GM12872 (cell line): ENCODE measurements at regions not wholly inside any gene's neighbourhood (a gene's known extent, or its start where the extent isn't known, plus 50 kb on each side); places are given as distances from the start of the nearest gene placed in this dataset.

ENCODE experiments used
- TF ChIP-seq, protein P1 (sequence below): IDR thresholded peaks from 3 replicates; pipeline ENCODE4 v1.5.1; 2011; ENCODE audit warnings: low read depth, mild to moderate bottlenecking, low read length, moderate library complexity; ENCODE audit not compliant: insufficient read depth

- TF ChIP-seq, protein P1, sequence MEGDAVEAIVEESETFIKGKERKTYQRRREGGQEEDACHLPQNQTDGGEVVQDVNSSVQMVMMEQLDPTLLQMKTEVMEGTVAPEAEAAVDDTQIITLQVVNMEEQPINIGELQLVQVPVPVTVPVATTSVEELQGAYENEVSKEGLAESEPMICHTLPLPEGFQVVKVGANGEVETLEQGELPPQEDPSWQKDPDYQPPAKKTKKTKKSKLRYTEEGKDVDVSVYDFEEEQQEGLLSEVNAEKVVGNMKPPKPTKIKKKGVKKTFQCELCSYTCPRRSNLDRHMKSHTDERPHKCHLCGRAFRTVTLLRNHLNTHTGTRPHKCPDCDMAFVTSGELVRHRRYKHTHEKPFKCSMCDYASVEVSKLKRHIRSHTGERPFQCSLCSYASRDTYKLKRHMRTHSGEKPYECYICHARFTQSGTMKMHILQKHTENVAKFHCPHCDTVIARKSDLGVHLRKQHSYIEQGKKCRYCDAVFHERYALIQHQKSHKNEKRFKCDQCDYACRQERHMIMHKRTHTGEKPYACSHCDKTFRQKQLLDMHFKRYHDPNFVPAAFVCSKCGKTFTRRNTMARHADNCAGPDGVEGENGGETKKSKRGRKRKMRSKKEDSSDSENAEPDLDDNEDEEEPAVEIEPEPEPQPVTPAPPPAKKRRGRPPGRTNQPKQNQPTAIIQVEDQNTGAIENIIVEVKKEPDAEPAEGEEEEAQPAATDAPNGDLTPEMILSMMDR: no peak
Observed at GRCh38 chr9:91056486-91056885, 254.9 kb downstream of the SYK start.

DNA sequence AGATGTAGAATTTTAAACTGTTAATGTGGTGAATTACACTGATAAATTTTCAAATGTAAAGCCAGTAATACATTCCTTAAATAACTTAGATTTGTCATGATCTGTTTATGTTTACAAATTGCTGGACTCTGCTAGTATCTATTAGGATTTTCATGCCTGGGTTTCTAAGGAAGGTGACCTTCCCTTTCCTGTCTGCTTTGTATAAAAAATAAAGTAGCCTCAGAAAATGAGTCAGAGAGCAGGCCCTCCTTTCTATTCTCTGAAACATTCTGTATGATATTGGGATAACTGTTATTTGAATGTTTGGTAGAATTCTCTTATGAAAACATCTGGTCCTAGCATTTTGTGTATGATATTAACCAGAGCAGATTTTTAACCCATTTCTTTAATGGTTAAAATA, 255.3 kb downstream of the SYK start:
- TF ChIP-seq, protein P1: no peak

GRCh38 chr9:91059713-91060112, 258.1 kb downstream of the SYK start:
- TF ChIP-seq, protein P1: no peak

- TF ChIP-seq, protein P1: no peak
Observed at GRCh38 chr9:91060520-91061343, 259.1 kb downstream of the SYK start.

DNA sequence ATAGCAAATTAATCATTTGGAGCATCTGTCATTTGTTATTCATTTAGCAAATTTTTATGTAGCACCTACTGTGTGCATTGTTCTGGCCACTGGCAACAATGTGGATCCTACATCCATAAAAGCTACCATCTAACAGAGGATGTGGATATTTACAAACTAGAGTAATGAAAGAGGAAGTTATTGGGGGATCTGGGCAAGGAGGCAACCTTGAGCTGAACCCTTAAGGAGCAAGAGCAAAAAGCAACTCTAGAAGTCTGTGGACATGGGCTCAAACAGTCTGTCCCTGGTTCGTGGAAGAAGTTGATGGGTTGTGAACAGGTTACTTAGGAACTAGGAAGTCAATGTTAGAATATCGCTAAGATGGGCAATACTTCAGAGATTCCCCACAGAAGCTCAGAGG, 259.9 kb downstream of the SYK start:
- TF ChIP-seq, protein P1: no peak

- TF ChIP-seq, protein P1: no peak
Observed at GRCh38 chr9:91062281-91062680, 260.7 kb downstream of the SYK start.

DNA sequence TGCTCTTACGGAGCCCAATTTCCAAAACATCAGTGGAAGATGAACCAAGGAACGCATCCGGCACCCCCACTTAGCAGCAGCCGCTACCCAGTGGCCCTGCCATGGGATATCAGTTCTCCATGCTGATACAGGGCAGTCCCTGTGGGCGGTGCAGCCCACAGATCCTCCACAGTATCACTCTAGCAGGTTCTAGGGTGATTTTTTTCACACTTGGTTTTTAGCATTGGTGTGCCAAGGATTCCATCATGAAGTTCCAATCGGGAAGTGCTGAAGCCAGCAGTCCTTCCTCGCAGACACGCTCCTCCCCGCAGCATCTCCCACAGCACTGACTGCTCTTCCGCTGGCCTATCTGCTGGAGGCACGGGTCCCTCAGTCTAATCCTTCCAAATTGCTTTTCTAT, 261.9 kb downstream of the SYK start:
- TF ChIP-seq, protein P1: no peak
